ENCODE measurements at regions not wholly inside any gene's neighbourhood (a gene's known extent, or its start where the extent isn't known, plus 50 kb on each side); places are given as distances from the start of the nearest gene placed in this dataset.

GRCh38 chr7:106196460-106197021 is 84.4 kb upstream of the SYPL1 start:
- H3K9me3 ChIP-seq = no peaks in the 10 kb centered on the region
- H3K27ac ChIP-seq = no peak overlapping the region
- intact Hi-C loops (cut with DNase I) = no loop called here
- ATAC-seq = peak; percentile 36 to 46
- no peaks in the 10 kb centered on the region for H3K4me1 ChIP-seq
- no peak for TF ChIP-seq CTCF (IDR thresholded peaks at IDR 0.05)
- no peak for DNase-seq
- H3K4me3 ChIP-seq = no peak overlapping the region
- H3K27me3 ChIP-seq (ENCODE audit: low read depth) = no peaks in the 10 kb centered on the region
- H3K36me3 ChIP-seq = no peaks in the 10 kb centered on the region

DNA sequence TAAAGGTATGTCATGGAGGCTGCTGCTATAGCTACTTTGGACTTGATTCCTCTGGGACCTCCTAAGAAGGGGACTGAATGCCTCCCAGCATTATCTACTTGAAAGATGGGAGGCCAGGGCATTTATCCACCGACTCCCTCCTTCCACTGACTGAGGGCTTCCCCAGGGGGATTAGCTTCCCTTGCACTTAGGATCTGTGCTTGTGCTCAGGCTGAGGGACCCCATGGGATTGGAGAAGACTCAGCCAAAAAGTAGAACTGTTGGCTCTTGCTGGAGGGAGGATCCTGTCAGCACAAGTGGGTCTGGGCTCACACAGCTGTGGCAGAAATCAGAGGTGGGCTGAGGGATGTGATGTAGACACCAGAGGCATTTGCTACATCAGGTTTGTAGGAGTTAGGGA is 81.5 kb upstream of the SYPL1 start:
- no peaks in the 10 kb centered on the region for H3K4me1 ChIP-seq
- ATAC-seq = no peak
- no peaks in the 10 kb centered on the region for H3K9me3 ChIP-seq
- H3K4me3 ChIP-seq = no peak overlapping the region
- H3K27ac ChIP-seq = no peak overlapping the region
- intact Hi-C loops (cut with DNase I) = no loop called here
- H3K36me3 ChIP-seq = no peaks in the 10 kb centered on the region
- no peak for TF ChIP-seq CTCF (IDR thresholded peaks at IDR 0.05)
- DNase-seq = no peak
- H3K27me3 ChIP-seq (ENCODE audit: low read depth) = no peaks in the 10 kb centered on the region

DNA sequence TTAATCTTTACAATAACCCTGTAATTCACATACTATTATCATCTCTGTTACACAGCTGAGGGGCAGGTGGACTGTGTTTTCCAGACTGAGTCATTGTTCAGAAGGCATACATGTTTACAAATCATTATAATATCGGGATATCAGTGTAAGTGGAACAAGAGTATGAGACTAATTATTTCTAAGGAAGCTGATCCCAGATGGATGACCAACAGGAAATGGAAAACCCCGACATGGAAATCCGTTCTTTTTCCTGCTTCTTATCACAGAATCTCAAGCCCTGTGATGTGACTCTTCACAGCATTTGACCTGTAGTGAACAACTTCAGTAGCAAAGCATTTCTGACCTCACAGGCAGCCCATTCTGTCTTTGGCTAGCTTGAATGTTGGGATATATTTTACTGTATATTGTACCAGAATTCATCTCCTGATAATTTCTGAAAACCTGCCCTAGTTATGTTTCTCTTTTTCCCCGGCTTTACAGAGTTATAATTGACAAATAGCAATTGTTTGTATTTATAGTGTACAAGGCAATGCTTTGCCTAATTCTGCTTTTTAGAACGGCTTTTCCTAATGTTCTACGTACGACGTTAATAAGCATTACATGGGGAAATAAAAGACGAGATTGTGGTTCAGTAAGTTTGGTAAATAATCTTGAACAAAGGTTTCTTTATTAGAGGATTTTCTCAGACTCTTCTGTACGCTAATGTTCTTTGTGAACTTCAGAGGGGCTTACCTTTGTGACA is 78.6 kb upstream of the SYPL1 start:
- Histone ChIP-seq H3K4me3 (no peak overlapping the region), H3K27me3 (ENCODE audit: low read depth) (no peaks in the 10 kb centered on the region), H3K27ac (no peak overlapping the region), H3K9me3 (no peaks in the 10 kb centered on the region), H3K36me3 (no peaks in the 10 kb centered on the region), H3K4me1 (no peaks in the 10 kb centered on the region)
- no peak for TF ChIP-seq CTCF (IDR thresholded peaks at IDR 0.05)
- intact Hi-C loops (cut with DNase I) = no loop called here
- ATAC-seq (no peak), DNase-seq (no peak)

- H3K9me3 ChIP-seq = no peaks in the 10 kb centered on the region
- H3K4me1 ChIP-seq = no peaks in the 10 kb centered on the region
- no peaks in the 10 kb centered on the region for H3K27me3 ChIP-seq (ENCODE audit: low read depth)
- TF ChIP-seq CTCF (IDR thresholded peaks at IDR 0.05) = no peak
- H3K4me3 ChIP-seq = no peak overlapping the region
- intact Hi-C loops (cut with DNase I) = no loop called here
- H3K27ac ChIP-seq = no peak overlapping the region
- DNase-seq (no peak), ATAC-seq (no peak)
- no peaks in the 10 kb centered on the region for H3K36me3 ChIP-seq
Observed at GRCh38 chr7:106187613-106188350, 75.7 kb upstream of the SYPL1 start.

GRCh38 chr7:106185719-106186118 is 73.6 kb upstream of the SYPL1 start:
- H3K36me3 ChIP-seq = no peaks in the 10 kb centered on the region
- no peaks in the 10 kb centered on the region for H3K9me3 ChIP-seq
- intact Hi-C loops (cut with DNase I) = no loop called here
- H3K27me3 ChIP-seq (ENCODE audit: low read depth) = no peaks in the 10 kb centered on the region
- H3K27ac ChIP-seq = no peak overlapping the region
- H3K4me3 ChIP-seq = no peak overlapping the region
- no peak for TF ChIP-seq CTCF (IDR thresholded peaks at IDR 0.05)
- H3K4me1 ChIP-seq = no peaks in the 10 kb centered on the region
- DNase-seq (no peak), ATAC-seq (no peak)

Measured in lower lobe of right lung (tissue), 2 donors.